GM23338 (cell line): ENCODE measurements at regions not wholly inside any gene's neighbourhood (a gene's known extent, or its start where the extent isn't known, plus 50 kb on each side); places are given as distances from the start of the nearest gene placed in this dataset.

Experiments used
- ATAC-seq: fragments of 200-7000 bp; cut with Tn5 transposase; 3 replicates; pipeline ENCODE4 v1.9.1; 2020
- DNase-seq: peaks from one replicate; pipeline ENCODE4 v3.0.0-alpha.2; 2015; ENCODE audit warnings: low spot score
- H2AFZ ChIP-seq: fragments of 200-600 bp; sonication (generic); 2 replicates; pipeline ENCODE4 v1.8.0; 2016; ENCODE audit warnings: antibody characterized with exemption, mild to moderate bottlenecking, moderate library complexity
- H3F3A ChIP-seq: fragments of 200-600 bp; sonication (generic); replicated peaks from 2 replicates; pipeline ENCODE4 v1.8.0; 2017; ENCODE audit warnings: antibody characterized with exemption, mixed run types, low read depth
- H3K27ac ChIP-seq: fragments of 200-600 bp; sonication (generic); 2 replicates; pipeline ENCODE4 v1.6.1; 2016; ENCODE audit warnings: low read depth
- H3K27me3 ChIP-seq: fragments of 200-600 bp; sonication (generic); 2 replicates; pipeline ENCODE4 v1.8.0; 2016; ENCODE audit warnings: mild to moderate bottlenecking, mixed run types, moderate library complexity; ENCODE audit not compliant: insufficient read depth
- H3K36me3 ChIP-seq: fragments of 200-600 bp; sonication (generic); 2 replicates; pipeline ENCODE4 v1.8.0; 2016; ENCODE audit warnings: mild to moderate bottlenecking; ENCODE audit not compliant: insufficient read depth
- H3K4me1 ChIP-seq: fragments of 200-600 bp; sonication (generic); 2 replicates; pipeline ENCODE4 v1.8.0; 2016; ENCODE audit warnings: mild to moderate bottlenecking, moderate library complexity; ENCODE audit not compliant: insufficient read depth
- H3K4me2 ChIP-seq: fragments of 200-600 bp; sonication (generic); 2 replicates; pipeline ENCODE4 v1.7.1; 2017; ENCODE audit warnings: mixed run types
- H3K4me3 ChIP-seq: fragments of 200-600 bp; sonication (generic); 2 replicates; pipeline ENCODE4 v1.6.1; 2016; ENCODE audit warnings: mixed run types
- H3K79me2 ChIP-seq: fragments of 200-600 bp; sonication (generic); replicated peaks from 2 replicates; pipeline ENCODE4 v1.8.0; 2017; ENCODE audit warnings: mild to moderate bottlenecking; ENCODE audit not compliant: insufficient read depth
- H3K9me2 ChIP-seq: fragments of 200-600 bp; sonication (generic); 2 replicates; pipeline ENCODE4 v1.8.0; 2017; ENCODE audit not compliant: insufficient read depth
- H4K20me1 ChIP-seq: fragments of 200-600 bp; sonication (generic); replicated peaks from 2 replicates; pipeline ENCODE4 v1.8.0; 2017; ENCODE audit warnings: mild to moderate bottlenecking; ENCODE audit not compliant: insufficient read depth
- H3K27ac Mint-ChIP-seq: 2 replicates; pipeline ENCODE4 v1.8.0; 2020; ENCODE audit warnings: inconsistent platforms, mild to moderate bottlenecking, moderate library complexity, mixed read lengths
- H3K27me3 Mint-ChIP-seq: 3 replicates; pipeline ENCODE4 v1.8.0; 2022; ENCODE audit warnings: low read depth, mild to moderate bottlenecking, moderate library complexity, mixed read lengths, inconsistent platforms; ENCODE audit not compliant: insufficient read depth, poor library complexity
- H3K36me3 Mint-ChIP-seq: 3 replicates; pipeline ENCODE4 v1.8.0; 2021; ENCODE audit warnings: low read depth, mild to moderate bottlenecking, inconsistent platforms, moderate library complexity, mixed read lengths
- H3K4me1 Mint-ChIP-seq: 3 replicates; pipeline ENCODE4 v1.8.0; 2020; ENCODE audit warnings: mild to moderate bottlenecking, inconsistent platforms, mixed read lengths
- H3K4me3 Mint-ChIP-seq: 3 replicates; pipeline ENCODE4 v1.8.0; 2021; ENCODE audit warnings: moderate library complexity, mild to moderate bottlenecking, inconsistent platforms, mixed read lengths
- H3K9me3 Mint-ChIP-seq: 3 replicates; pipeline ENCODE4 v1.8.0; 2020; ENCODE audit warnings: moderate library complexity, mild to moderate bottlenecking, inconsistent platforms, mixed read lengths
- CREB1 ChIP-seq: fragments of 250-450 bp; sonication (Bioruptor Pico); IDR thresholded peaks from 2 replicates; pipeline ENCODE4 v1.5.0; 2020; ENCODE audit warnings: low read depth, mild to moderate bottlenecking, moderate library complexity
- CTCF ChIP-seq, 2 experiments: fragments of 200-600 bp in 1 of 2; sonication (generic) in 1 of 2; conservative IDR thresholded peaks; 2 replicates each; pipeline versions ENCODE4 v1.5.1 to v1.6.1; 2016 to 2017; ENCODE audit warnings: antibody characterized with exemption in 2 of 2, low read depth in 2 of 2, mild to moderate bottlenecking in 2 of 2, moderate library complexity in 1 of 2
- NANOG ChIP-seq: IDR thresholded peaks from 2 replicates; pipeline ENCODE4 v1.6.1; 2016; ENCODE audit warnings: antibody characterized with exemption, borderline replicate concordance
- POLR2AphosphoS5 ChIP-seq: IDR thresholded peaks from 2 replicates; pipeline ENCODE4 v1.6.1; 2016; ENCODE audit warnings: antibody characterized with exemption, low read depth
- REST ChIP-seq: IDR thresholded peaks from one replicate; pipeline ENCODE4 v1.6.1; 2018; ENCODE audit warnings: antibody characterized with exemption; ENCODE audit not compliant: unreplicated experiment
- ZNF331 ChIP-seq: fragments of 250-450 bp; sonication (Bioruptor Pico); IDR thresholded peaks from 2 replicates; pipeline ENCODE4 v1.5.0; 2020; ENCODE audit warnings: low read depth, mild to moderate bottlenecking, moderate library complexity
- ZNF462 ChIP-seq: fragments of 250-450 bp; sonication (Bioruptor Pico); IDR thresholded peaks from 2 replicates; pipeline ENCODE4 v1.5.0; 2020; ENCODE audit warnings: mild to moderate bottlenecking, moderate library complexity

GRCh38 chr18:68475883-68476282 lies 239.0 kb downstream of the TMX3 start:
- Histone ChIP-seq H2AFZ (no peak overlapping the region), H4K20me1 (no peaks in the 10 kb centered on the region), H3F3A (no peaks in the 10 kb centered on the region), H3K27me3 (no peaks in the 10 kb centered on the region), H3K4me3 (no peak overlapping the region), H3K36me3 (no peaks in the 10 kb centered on the region), H3K79me2 (no peaks in the 10 kb centered on the region), H3K9me2 (no peaks in the 10 kb centered on the region), H3K4me1 (no peaks in the 10 kb centered on the region), H3K4me2 (no peak overlapping the region), H3K27ac (no peak overlapping the region)
- TF ChIP-seq ZNF462 (no peak), CTCF (conservative IDR thresholded peaks at IDR 0.05; ENCODE audit: low read depth in 2 of 2) (no peak), ZNF331 (CRISPR knock-in tag) (no peak), CREB1 (CRISPR knock-in tag) (no peak), REST (no peak), POLR2AphosphoS5 (no peak), NANOG (no peak)
- no peak for ATAC-seq
- DNase-seq = no peak
- Mint-ChIP-seq H3K4me1 (peaks cover 2% of the 10 kb centered on the region; the same call in 1 of the 3 replicates), H3K27ac (no peak overlapping the region), H3K9me3 (no peaks in the 10 kb centered on the region), H3K4me3 (no peak overlapping the region), H3K36me3 (no peaks in the 10 kb centered on the region), H3K27me3 (no peaks in the 10 kb centered on the region)
